IMR-90 (cell line): ENCODE measurements at regions not wholly inside any gene's neighbourhood (a gene's known extent, or its start where the extent isn't known, plus 50 kb on each side); places are given as distances from the start of the nearest gene placed in this dataset.

ENCODE experiments used
- ATAC-seq: fragments of 200-7000 bp; cut with Tn5 transposase; 2 replicates; pipeline ENCODE4 v1.9.1; 2020; ENCODE audit warnings: low read depth, mild to moderate bottlenecking, moderate library complexity
- BruUV-seq: library from RNA; stranded (reverse); fragments of 400-500 nt; replicated peaks from 2 replicates; lab custom pipeline; 2021; lab: Mats Ljungman, UMichigan
- CTCF ChIA-PET: fragments of 300-600 bp; formaldehyde crosslinking; extraction: SDS; loops from one replicate; lab custom pipeline; 2021; ENCODE audit warnings: antibody characterized with exemption; lab: Yijun Ruan, JAX
- POLR2A ChIA-PET: fragments of 300-600 bp; sonication (Branson Sonifier 250); formaldehyde crosslinking; loops from one replicate; lab custom pipeline; 2022; ENCODE audit warnings: antibody characterized with exemption; ENCODE audit not compliant: unreplicated experiment; lab: Charles Lee
- DNase-seq: peaks from one replicate; pipeline ENCODE4 v3.0.0; 2013
- H2AFZ ChIP-seq: replicated peaks from 2 replicates; pipeline ENCODE3; 2013; ENCODE audit warnings: low read length, mild to moderate bottlenecking; ENCODE audit not compliant: poor library complexity
- H2AK5ac ChIP-seq: 2 replicates; pipeline ENCODE4 v1.6.1; 2013; ENCODE audit warnings: low read depth, low read length, inconsistent platforms
- H2AK9ac ChIP-seq: replicated peaks from 2 replicates; pipeline ENCODE3; 2013; ENCODE audit warnings: mild to moderate bottlenecking, low read depth, low read length, moderate library complexity; ENCODE audit not compliant: poor library complexity
- H2BK120ac ChIP-seq: 2 replicates; pipeline ENCODE4 v1.6.1; 2013; ENCODE audit warnings: low read depth, low read length, inconsistent platforms
- H2BK15ac ChIP-seq: 3 replicates; pipeline ENCODE4 v1.6.1; 2013; ENCODE audit warnings: low read depth, low read length, inconsistent platforms
- H2BK20ac ChIP-seq: 2 replicates; pipeline ENCODE4 v1.6.1; 2013; ENCODE audit warnings: low read depth, mild to moderate bottlenecking, inconsistent platforms, low read length, moderate library complexity
- H2BK5ac ChIP-seq: 2 replicates; pipeline ENCODE4 v1.6.1; 2013; ENCODE audit warnings: mild to moderate bottlenecking, low read depth, low read length, inconsistent platforms; ENCODE audit not compliant: poor library complexity, severe bottlenecking
- H3K14ac ChIP-seq: replicated peaks from 2 replicates; pipeline ENCODE4 v1.6.1; 2013; ENCODE audit warnings: low read depth, low read length, inconsistent platforms
- H3K18ac ChIP-seq: 2 replicates; pipeline ENCODE4 v1.6.1; 2013; ENCODE audit warnings: low read depth, low read length, control low read depth
- H3K23ac ChIP-seq: 2 replicates; pipeline ENCODE4 v1.6.1; 2013; ENCODE audit warnings: low read depth, low read length, inconsistent platforms
- H3K27ac ChIP-seq: 2 replicates; pipeline ENCODE4 v1.5.1; 2013; ENCODE audit warnings: mild to moderate bottlenecking, control low read depth, low read length; ENCODE audit not compliant: insufficient read depth
- H3K27me3 ChIP-seq: 2 replicates; pipeline ENCODE4 v1.6.1; 2013; ENCODE audit warnings: low read length; ENCODE audit not compliant: control insufficient read depth, insufficient read depth
- H3K36me3 ChIP-seq: 2 replicates; pipeline ENCODE4 v1.6.1; 2013; ENCODE audit warnings: low read length, mixed read lengths; ENCODE audit not compliant: control insufficient read depth, insufficient read depth
- H3K4ac ChIP-seq: 2 replicates; pipeline ENCODE4 v1.6.1; 2013; ENCODE audit warnings: low read depth, low read length, inconsistent platforms
- H3K4me1 ChIP-seq: 2 replicates; pipeline ENCODE4 v1.6.1; 2013; ENCODE audit warnings: low read length, mixed read lengths; ENCODE audit not compliant: control insufficient read depth, insufficient read depth
- H3K4me2 ChIP-seq: 2 replicates; pipeline ENCODE4 v1.6.1; 2013; ENCODE audit warnings: low read depth, mild to moderate bottlenecking, control low read depth, low read length, moderate library complexity
- H3K4me3 ChIP-seq: 2 replicates; pipeline ENCODE4 v1.5.1; 2013; ENCODE audit warnings: low read depth, mild to moderate bottlenecking, control low read depth, low read length, moderate library complexity; ENCODE audit not compliant: insufficient read depth
- H3K56ac ChIP-seq: 2 replicates; pipeline ENCODE4 v1.6.1; 2013; ENCODE audit warnings: low read length, inconsistent platforms; ENCODE audit not compliant: insufficient read depth; ENCODE audit errors: extremely low read depth
- H3K79me1 ChIP-seq, 2 experiments: 2 replicates each; pipeline ENCODE4 v1.6.1; 2013; ENCODE audit warnings: low read length in 2 of 2, inconsistent platforms in 1 of 2, low read depth in 1 of 2
- H3K9ac ChIP-seq: 2 replicates; pipeline ENCODE4 v1.6.1; 2013; ENCODE audit warnings: low read depth, low read length, control low read depth
- H3K9me1 ChIP-seq: 2 replicates; pipeline ENCODE4 v1.6.1; 2013; ENCODE audit warnings: low read length, inconsistent platforms; ENCODE audit not compliant: insufficient read depth
- H3K9me3 ChIP-seq: 2 replicates; pipeline ENCODE4 v1.6.1; 2013; ENCODE audit warnings: low read length; ENCODE audit not compliant: control insufficient read depth, insufficient read depth
- H4K20me1 ChIP-seq: 2 replicates; pipeline ENCODE4 v1.6.1; 2013; ENCODE audit warnings: low read length, inconsistent platforms; ENCODE audit not compliant: insufficient read depth
- H4K5ac ChIP-seq: 2 replicates; pipeline ENCODE4 v1.6.1; 2013; ENCODE audit warnings: mild to moderate bottlenecking, low read depth, low read length, control low read depth
- H4K8ac ChIP-seq, 2 experiments: 2 replicates each; pipeline ENCODE4 v1.6.1; 2013; ENCODE audit warnings: low read depth in 2 of 2, low read length in 2 of 2, control low read depth in 1 of 2, inconsistent platforms in 1 of 2
- H4K91ac ChIP-seq: 2 replicates; pipeline ENCODE4 v1.6.1; 2013; ENCODE audit warnings: low read depth, low read length, inconsistent platforms; ENCODE audit not compliant: insufficient read depth
- BHLHE40 ChIP-seq: fragments of 150-350 bp; IDR thresholded peaks from 2 replicates; pipeline ENCODE4 v1.6.1; 2016; ENCODE audit warnings: mild to moderate bottlenecking, low read depth, low read length
- CHD1 ChIP-seq: IDR thresholded peaks from 2 replicates; pipeline ENCODE4 v1.6.1; 2012; ENCODE audit warnings: low read depth, low read length, improper control_type of control experiment
- CTCF ChIP-seq: conservative IDR thresholded peaks from 2 replicates; pipeline ENCODE4 v1.5.1; 2012; ENCODE audit warnings: mild to moderate bottlenecking, low read depth, low read length, improper control_type of control experiment
- ELK1 ChIP-seq: fragments of 150-350 bp; IDR thresholded peaks from 2 replicates; pipeline ENCODE4 v1.6.1; 2016; ENCODE audit warnings: low read depth, mild to moderate bottlenecking, low read length, moderate library complexity, borderline replicate concordance
- FOS ChIP-seq: fragments of 150-350 bp; IDR thresholded peaks from 2 replicates; pipeline ENCODE4 v1.6.1; 2016; ENCODE audit warnings: low read depth, low read length
- MAFK ChIP-seq: IDR thresholded peaks from 2 replicates; pipeline ENCODE4 v1.6.1; 2012; ENCODE audit warnings: low read depth, low read length, improper control_type of control experiment
- MXI1 ChIP-seq: IDR thresholded peaks from 2 replicates; pipeline ENCODE4 v1.6.1; 2012; ENCODE audit warnings: low read depth, mild to moderate bottlenecking, low read length, moderate library complexity, borderline replicate concordance
- NFE2L2 ChIP-seq: fragments of 150-350 bp; IDR thresholded peaks from 2 replicates; pipeline ENCODE4 v1.6.1; 2016; ENCODE audit warnings: low read depth, mild to moderate bottlenecking, low read length
- RFX5 ChIP-seq: IDR thresholded peaks from 2 replicates; pipeline ENCODE4 v1.8.0; 2012; ENCODE audit warnings: low read depth, mild to moderate bottlenecking, low read length, moderate library complexity
- SMC3 ChIP-seq: fragments of 150-350 bp; IDR thresholded peaks from 2 replicates; pipeline ENCODE4 v1.6.1; 2016; ENCODE audit warnings: low read depth, mild to moderate bottlenecking, antibody characterized with exemption, low read length, moderate library complexity
- WGBS, 2 experiments: methylation state at CpG; one replicate each; pipeline versions ENCODE4 v1.1.5 to v1.1.7; 2013; ENCODE audit warnings: missing lambda C conversion rate in 2 of 2; ENCODE audit not compliant: insufficient read length in 1 of 2; ENCODE audit errors: extremely low coverage in 2 of 2; 5-methylcytosine and 5-hydroxymethylcytosine counted together
- dilution Hi-C: fragments of 300-500 bp; cut with HindIII; formaldehyde crosslinking; loops from one replicate; pipeline ENCODE4 v1.14.3; 2018; ENCODE audit warnings: low sequenced_read_pairs; ENCODE audit not compliant: unreplicated experiment
- in situ Hi-C: fragments of 300-500 bp; cut with MboI; formaldehyde crosslinking; loops from 3 replicates; pipeline ENCODE4 v1.14.3; 2019; ENCODE audit warnings: low sequenced_read_pairs, inconsistent platforms, mixed read lengths
- intact Hi-C: fragments of 100-400 bp; cut with micrococcal nuclease; formaldehyde crosslinking; loops from 2 replicates; pipeline ENCODE4 v1.10.0; 2022

GRCh38 chr6:140445474-140446004 is 1071.1 kb upstream of the CITED2 start:
- ATAC-seq (peak; percentile 51), DNase-seq (peak; percentile 53)
- intact Hi-C loops (no loop called here), in situ Hi-C loops (no loop called here), dilution Hi-C loops (no loop called here)
- peak overlapping the region; percentile 83; the same call in 2 of the 3 replicates for H2BK15ac ChIP-seq
- WGBS, 2 experiments, result 80 to 100% methylated on average over 1 of the region's 3 CpGs
- no peaks in the 10 kb centered on the region for H3K27me3 ChIP-seq
- POLR2A ChIA-PET, result no interaction called here
- H4K91ac ChIP-seq, result peak overlapping the region; percentile 88
- peak overlapping the region; percentile 69 to 92 for H4K8ac ChIP-seq
- H3K9me3 ChIP-seq, result no peaks in the 10 kb centered on the region
- BruUV-seq, result no TSS peak
- peak overlapping the region; percentile 89 for H2BK5ac ChIP-seq
- peak overlapping the region; percentile 98 for H2BK20ac ChIP-seq
- H3K4me2 ChIP-seq, result no peak overlapping the region; the same call in 1 of the 2 replicates
- peak overlapping the region; percentile 97 for H2BK120ac ChIP-seq
- no peak overlapping the region for H3K27ac ChIP-seq
- H4K20me1 ChIP-seq, result no peaks in the 10 kb centered on the region
- H4K5ac ChIP-seq, result peak overlapping the region; percentile 71; the same call in 1 of the 2 replicates
- H3K56ac ChIP-seq, result peak overlapping the region; percentile 81
- H3K4ac ChIP-seq, result peak overlapping the region; percentile 87; the same call in 1 of the 2 replicates
- no peak overlapping the region for H2AK9ac ChIP-seq
- peak overlapping the region; percentile 90; the same call in 1 of the 2 replicates for H3K18ac ChIP-seq
- peak overlapping the region; percentile 76; the same call in 1 of the 2 replicates for H2AK5ac ChIP-seq
- no peaks in the 10 kb centered on the region for H3K36me3 ChIP-seq
- H3K9me1 ChIP-seq, result peaks cover 3% of the 10 kb centered on the region; the same call in 1 of the 2 replicates
- H3K4me3 ChIP-seq, result no peak overlapping the region
- H3K14ac ChIP-seq, result peak overlapping the region; percentile 96; the same call in 1 of the 2 replicates
- H3K4me1 ChIP-seq, result peaks cover 4% of the 10 kb centered on the region; the same call in 1 of the 2 replicates
- no peak overlapping the region; the same call in 1 of the 2 replicates for H3K23ac ChIP-seq
- no peak overlapping the region for H2AFZ ChIP-seq
- no peaks in the 10 kb centered on the region for H3K79me1 ChIP-seq
- no peak overlapping the region for H3K9ac ChIP-seq
- CTCF ChIA-PET, result no interaction called here
- TF ChIP-seq BHLHE40 (no peak), MAFK (no peak), MXI1 (no peak), NFE2L2 (no peak), RFX5 (no peak), ELK1 (no peak), CHD1 (no peak), SMC3 (no peak), CTCF (no peak), FOS (no peak)
